CD4-positive, CD25-positive, alpha-beta regulatory T cell (primary cell): ENCODE measurements at regions not wholly inside any gene's neighbourhood (a gene's known extent, or its start where the extent isn't known, plus 50 kb on each side); places are given as distances from the start of the nearest gene placed in this dataset.

Experiments used
- ATAC-seq, 2 donors: fragments of 150-1000 bp; cut with Tn5 transposase; one replicate each; pipeline ENCODE4 v1.10.0; 2021; ENCODE audit warnings: low read depth in 2 of 2, moderate number of reproducible peaks in 2 of 2, moderate library complexity in 1 of 2
- DNase-seq, 3 donors: peaks; one replicate each; pipeline versions ENCODE4 v3.0.0 to v3.0.0-alpha.2; 2012 to 2022; ENCODE audit warnings: mixed read lengths in 1 of 3
- H3K27ac ChIP-seq: one replicate; pipeline ENCODE4 v1.7.0; 2013; ENCODE audit warnings: mild to moderate bottlenecking, low read length; ENCODE audit not compliant: insufficient read depth, poor library complexity, severe bottlenecking
- H3K27me3 ChIP-seq: one replicate; pipeline ENCODE4 v1.7.0; 2013; ENCODE audit warnings: low read length; ENCODE audit not compliant: control insufficient read depth, insufficient read depth
- H3K36me3 ChIP-seq: one replicate; pipeline ENCODE4 v1.7.0; 2013; ENCODE audit warnings: mild to moderate bottlenecking, low read length, moderate library complexity; ENCODE audit not compliant: control insufficient read depth, insufficient read depth
- H3K4me1 ChIP-seq: 2 replicates; pipeline ENCODE4 v1.7.0; 2013; ENCODE audit warnings: mild to moderate bottlenecking, low read length; ENCODE audit not compliant: insufficient read depth, control insufficient read depth, poor library complexity, severe bottlenecking
- H3K4me3 ChIP-seq: one replicate; pipeline ENCODE4 v1.7.0; 2013; ENCODE audit warnings: low read depth, mild to moderate bottlenecking, low read length, moderate library complexity
- H3K9me3 ChIP-seq, 2 experiments: 1 replicate in 1 of 2; 2 replicates in 1 of 2; pipeline ENCODE4 v1.7.0; 2013; ENCODE audit warnings: low read length in 2 of 2, mild to moderate bottlenecking in 1 of 2, moderate library complexity in 1 of 2; ENCODE audit not compliant: control insufficient read depth in 2 of 2
- H3K27ac Mint-ChIP-seq, 3 donors: one replicate each; pipeline ENCODE4 v1.8.0; 2020 to 2022; ENCODE audit warnings: mild to moderate bottlenecking in 3 of 3, mixed read lengths in 3 of 3, moderate library complexity in 2 of 3
- H3K27me3 Mint-ChIP-seq: one replicate; pipeline ENCODE4 v1.8.0; 2022; ENCODE audit warnings: mild to moderate bottlenecking, mixed read lengths
- H3K36me3 Mint-ChIP-seq: one replicate; pipeline ENCODE4 v1.8.0; 2020; ENCODE audit warnings: mixed read lengths
- H3K4me1 Mint-ChIP-seq, 4 donors: one replicate each; pipeline ENCODE4 v1.8.0; 2020 to 2022; ENCODE audit warnings: mixed read lengths in 4 of 4, mild to moderate bottlenecking in 1 of 4
- H3K4me3 Mint-ChIP-seq, 4 donors: one replicate each; pipeline ENCODE4 v1.8.0; 2020 to 2022; ENCODE audit warnings: mild to moderate bottlenecking in 4 of 4, mixed read lengths in 4 of 4, moderate library complexity in 3 of 4
- H3K9me3 Mint-ChIP-seq, 7 donors: one replicate each; pipeline ENCODE4 v1.8.0; 2020 to 2022; ENCODE audit warnings: mixed read lengths in 7 of 7, mild to moderate bottlenecking in 3 of 7, moderate library complexity in 2 of 7

- H3K9me3 Mint-ChIP-seq = peaks cover 0 to 4% (median 0%) of the 10 kb centered on the region in 7 donors
- Histone ChIP-seq H3K27me3 (no peaks in the 10 kb centered on the region), H3K4me3 (no peak overlapping the region), H3K9me3 (no peaks in the 10 kb centered on the region), H3K36me3 (no peaks in the 10 kb centered on the region), H3K4me1 (no peaks in the 10 kb centered on the region), H3K27ac (no peak overlapping the region)
- ATAC-seq (no peak), DNase-seq (no peak)
- no peaks in the 10 kb centered on the region for H3K36me3 Mint-ChIP-seq
- no peaks in the 10 kb centered on the region for H3K4me1 Mint-ChIP-seq
- no peak overlapping the region for H3K27ac Mint-ChIP-seq
- H3K4me3 Mint-ChIP-seq = no peak overlapping the region
- peaks cover 9% of the 10 kb centered on the region for H3K27me3 Mint-ChIP-seq
Measured at GRCh38 chr1:208499601-208500000, 255.4 kb upstream of the PLXNA2 start.

DNA sequence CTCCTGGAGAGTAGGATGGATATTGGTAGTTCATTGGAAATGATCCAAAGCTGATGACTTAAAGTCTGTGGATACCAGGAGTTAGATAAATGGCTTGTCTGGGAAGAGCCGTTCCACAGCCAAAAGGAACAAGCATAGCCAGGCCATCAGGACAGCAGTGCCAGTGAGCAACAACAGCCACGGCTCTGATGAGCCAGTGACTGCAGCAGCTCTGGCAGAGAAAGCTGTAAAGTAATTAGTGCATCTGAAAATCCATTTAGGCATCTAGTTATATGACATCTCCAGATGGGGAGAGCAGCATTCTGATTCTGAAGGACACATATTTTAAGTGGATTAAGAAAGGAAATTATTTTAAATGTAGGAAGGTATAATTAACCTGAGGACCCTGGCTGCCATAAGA, 256.2 kb upstream of the PLXNA2 start:
- ATAC-seq = no peak
- no peaks in the 10 kb centered on the region for H3K36me3 ChIP-seq
- no peaks in the 10 kb centered on the region for H3K27me3 ChIP-seq
- H3K27ac ChIP-seq = no peak overlapping the region
- no peak for DNase-seq
- H3K9me3 ChIP-seq = no peaks in the 10 kb centered on the region
- Mint-ChIP-seq H3K36me3 (no peaks in the 10 kb centered on the region), H3K27ac (no peak overlapping the region), H3K27me3 (peaks cover 9% of the 10 kb centered on the region), H3K4me1 (no peaks in the 10 kb centered on the region), H3K4me3 (no peak overlapping the region), H3K9me3 (peaks cover 0 to 4% (median 0%) of the 10 kb centered on the region in 7 donors)
- no peak overlapping the region for H3K4me3 ChIP-seq
- H3K4me1 ChIP-seq = no peaks in the 10 kb centered on the region

GRCh38 chr1:208501542-208501941, 257.4 kb upstream of the PLXNA2 start:
- DNase-seq (no peak), ATAC-seq (no peak)
- H3K9me3 Mint-ChIP-seq = peaks cover 0 to 3% (median 0%) of the 10 kb centered on the region in 7 donors
- H3K27ac Mint-ChIP-seq = no peak overlapping the region
- Histone ChIP-seq H3K27me3 (no peaks in the 10 kb centered on the region), H3K36me3 (no peaks in the 10 kb centered on the region), H3K4me3 (no peak overlapping the region), H3K9me3 (no peaks in the 10 kb centered on the region), H3K4me1 (no peaks in the 10 kb centered on the region), H3K27ac (no peak overlapping the region)
- H3K4me1 Mint-ChIP-seq = no peaks in the 10 kb centered on the region
- H3K36me3 Mint-ChIP-seq = no peaks in the 10 kb centered on the region
- H3K27me3 Mint-ChIP-seq = peaks cover 6% of the 10 kb centered on the region
- no peak overlapping the region for H3K4me3 Mint-ChIP-seq

DNA sequence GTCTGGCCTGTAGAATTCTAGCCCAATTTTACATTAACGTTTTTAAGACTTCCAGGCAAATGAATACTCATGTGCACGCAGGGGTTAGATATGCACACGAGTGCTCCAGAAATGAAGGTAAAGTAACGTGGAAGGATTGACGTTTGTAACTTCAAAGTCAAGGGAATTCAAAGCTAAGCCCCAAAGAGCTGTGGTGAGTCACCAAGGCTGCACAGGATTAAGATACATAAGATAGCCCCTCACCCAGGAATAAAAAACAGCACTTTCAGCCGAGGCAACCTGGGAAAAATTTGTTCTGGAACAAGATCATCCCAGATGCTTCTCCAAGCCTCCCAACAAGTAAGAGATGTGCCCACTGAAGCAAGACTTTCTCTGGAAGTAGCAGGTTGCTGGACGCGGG, 259.6 kb upstream of the PLXNA2 start:
- Histone ChIP-seq H3K9me3 (no peaks in the 10 kb centered on the region), H3K4me1 (no peaks in the 10 kb centered on the region), H3K27ac (no peak overlapping the region), H3K4me3 (no peak overlapping the region), H3K36me3 (no peaks in the 10 kb centered on the region), H3K27me3 (no peaks in the 10 kb centered on the region)
- no peak overlapping the region for H3K27ac Mint-ChIP-seq
- H3K4me1 Mint-ChIP-seq = no peaks in the 10 kb centered on the region
- DNase-seq (no peak), ATAC-seq (no peak)
- no peaks in the 10 kb centered on the region for H3K36me3 Mint-ChIP-seq
- peaks cover 0 to 3% (median 0%) of the 10 kb centered on the region in 7 donors for H3K9me3 Mint-ChIP-seq
- peaks cover 4% of the 10 kb centered on the region for H3K27me3 Mint-ChIP-seq
- H3K4me3 Mint-ChIP-seq = no peak overlapping the region

DNA sequence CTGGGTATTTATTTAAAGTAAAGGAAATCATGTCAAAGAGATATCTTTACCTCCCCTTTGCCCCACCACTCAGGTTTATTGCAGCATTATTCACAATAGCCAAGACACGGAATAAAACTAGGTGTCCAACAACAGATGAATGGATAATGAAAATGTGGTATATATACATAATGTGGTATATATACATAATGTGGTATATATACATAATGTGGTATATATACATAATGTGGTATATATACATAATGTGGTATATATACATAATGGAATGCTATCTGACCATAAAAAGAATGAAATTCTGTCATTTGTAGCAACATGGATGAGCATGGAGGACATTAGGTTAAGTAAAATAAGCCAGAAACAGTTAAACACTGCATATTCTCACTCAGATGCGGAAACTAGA, 262.6 kb upstream of the PLXNA2 start:
- no peak overlapping the region for H3K27ac Mint-ChIP-seq
- H3K9me3 Mint-ChIP-seq = no peaks in the 10 kb centered on the region
- no peak overlapping the region for H3K27ac ChIP-seq
- no peaks in the 10 kb centered on the region for H3K27me3 Mint-ChIP-seq
- H3K4me1 ChIP-seq = no peaks in the 10 kb centered on the region
- no peaks in the 10 kb centered on the region for H3K36me3 ChIP-seq
- no peaks in the 10 kb centered on the region for H3K36me3 Mint-ChIP-seq
- H3K27me3 ChIP-seq = no peaks in the 10 kb centered on the region
- H3K9me3 ChIP-seq = no peaks in the 10 kb centered on the region
- no peak overlapping the region for H3K4me3 Mint-ChIP-seq
- DNase-seq (no peak), ATAC-seq (no peak)
- no peaks in the 10 kb centered on the region for H3K4me1 Mint-ChIP-seq
- H3K4me3 ChIP-seq = no peak overlapping the region

GRCh38 chr1:208509072-208509471, 264.9 kb upstream of the PLXNA2 start:
- Histone ChIP-seq H3K27me3 (no peaks in the 10 kb centered on the region), H3K27ac (no peak overlapping the region), H3K4me1 (no peaks in the 10 kb centered on the region), H3K36me3 (no peaks in the 10 kb centered on the region), H3K9me3 (no peaks in the 10 kb centered on the region), H3K4me3 (no peak overlapping the region)
- H3K27me3 Mint-ChIP-seq = no peaks in the 10 kb centered on the region
- H3K9me3 Mint-ChIP-seq = no peaks in the 10 kb centered on the region
- H3K27ac Mint-ChIP-seq = no peak overlapping the region
- H3K4me3 Mint-ChIP-seq = no peak overlapping the region
- no peak for DNase-seq
- no peaks in the 10 kb centered on the region for H3K36me3 Mint-ChIP-seq
- ATAC-seq = no peak
- no peaks in the 10 kb centered on the region for H3K4me1 Mint-ChIP-seq

GRCh38 chr1:208510192-208510952, 266.2 kb upstream of the PLXNA2 start:
- H3K4me3 ChIP-seq = no peak overlapping the region
- H3K36me3 ChIP-seq = no peaks in the 10 kb centered on the region
- ATAC-seq (no peak), DNase-seq (no peak)
- no peaks in the 10 kb centered on the region for H3K27me3 ChIP-seq
- Mint-ChIP-seq H3K4me1 (no peaks in the 10 kb centered on the region), H3K27me3 (no peaks in the 10 kb centered on the region), H3K4me3 (no peak overlapping the region), H3K27ac (no peak overlapping the region), H3K36me3 (no peaks in the 10 kb centered on the region), H3K9me3 (no peaks in the 10 kb centered on the region)
- no peaks in the 10 kb centered on the region for H3K9me3 ChIP-seq
- H3K27ac ChIP-seq = no peak overlapping the region
- H3K4me1 ChIP-seq = no peaks in the 10 kb centered on the region

DNA sequence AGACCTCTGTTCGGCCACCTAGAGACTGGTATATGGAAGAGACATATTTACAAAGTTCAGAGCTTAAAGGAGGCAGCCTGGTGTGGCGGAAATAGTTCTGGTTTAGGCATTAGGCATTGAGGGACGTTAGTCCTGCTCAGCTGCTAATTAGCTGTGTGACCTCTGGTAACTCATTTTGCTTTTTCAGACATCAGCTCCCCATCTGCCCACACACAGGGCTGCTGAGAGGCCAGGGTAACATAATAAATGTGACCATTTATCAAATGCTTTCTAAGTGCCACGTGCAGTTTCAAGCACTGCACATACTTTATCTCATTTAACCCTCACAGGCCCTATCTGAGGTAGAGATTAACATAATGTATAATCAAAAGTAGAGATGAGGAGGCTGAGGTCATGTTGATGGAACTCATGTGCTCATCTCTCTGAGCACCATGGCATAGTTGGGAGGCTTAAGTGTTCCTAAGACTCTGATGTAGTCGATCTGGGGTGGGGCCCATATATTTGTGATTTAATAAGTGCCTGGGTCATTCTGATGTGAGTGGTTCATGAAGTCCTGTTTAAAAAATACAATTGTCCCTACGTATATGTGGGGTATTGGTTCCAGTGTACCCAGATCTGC, 267.2 kb upstream of the PLXNA2 start:
- Histone ChIP-seq H3K36me3 (no peaks in the 10 kb centered on the region), H3K4me3 (no peak overlapping the region), H3K27ac (no peak overlapping the region), H3K27me3 (no peaks in the 10 kb centered on the region), H3K9me3 (no peaks in the 10 kb centered on the region), H3K4me1 (no peaks in the 10 kb centered on the region)
- Mint-ChIP-seq H3K4me3 (no peak overlapping the region), H3K9me3 (no peaks in the 10 kb centered on the region), H3K27ac (no peak overlapping the region), H3K4me1 (no peaks in the 10 kb centered on the region), H3K36me3 (no peaks in the 10 kb centered on the region), H3K27me3 (no peaks in the 10 kb centered on the region)
- no peak for DNase-seq
- no peak for ATAC-seq
